Heart right ventricle (tissue), 16 donors: ENCODE measurements at regions not wholly inside any gene's neighbourhood (a gene's known extent, or its start where the extent isn't known, plus 50 kb on each side); places are given as distances from the start of the nearest gene placed in this dataset.

ENCODE experiments used
- ATAC-seq, 8 donors: fragments of 200-7000 bp; cut with Tn5 transposase; one replicate each; pipeline ENCODE4 v1.9.1; 2020; ENCODE audit warnings: mild to moderate bottlenecking in 8 of 8, moderate library complexity in 8 of 8, moderate number of reproducible peaks in 1 of 8
- DNase-seq, 2 donors: peaks; one replicate each; pipeline ENCODE4 v3.0.0-alpha.2; 2020
- H3K27ac ChIP-seq, 10 donors: fragments of 200-600 bp; sonication (generic) in 2 of 10; one replicate each; pipeline versions ENCODE4 v1.5.0 to v1.8.0; 2020 to 2022; ENCODE audit warnings: mild to moderate bottlenecking in 3 of 10
- H3K27me3 ChIP-seq, 7 donors: fragments of 200-600 bp; one replicate each; pipeline ENCODE4 v1.8.0; 2021 to 2022; ENCODE audit warnings: mild to moderate bottlenecking in 2 of 7
- H3K36me3 ChIP-seq, 9 donors: fragments of 200-600 bp; sonication (generic) in 1 of 9; one replicate each; pipeline versions ENCODE4 v1.5.0 to v1.8.0; 2020 to 2022; ENCODE audit warnings: mild to moderate bottlenecking in 2 of 9
- H3K4me1 ChIP-seq, 9 donors: fragments of 200-600 bp; sonication (generic) in 1 of 9; one replicate each; pipeline versions ENCODE4 v1.5.0 to v1.8.0; 2020 to 2022; ENCODE audit warnings: mild to moderate bottlenecking in 4 of 9
- H3K4me3 ChIP-seq, 10 donors: fragments of 200-600 bp; sonication (generic) in 2 of 10; one replicate each; pipeline versions ENCODE4 v1.5.0 to v1.8.0; 2020 to 2022; ENCODE audit warnings: mild to moderate bottlenecking in 7 of 10, moderate library complexity in 2 of 10
- H3K9me3 ChIP-seq, 11 donors: fragments of 200-600 bp in 10 of 11; sonication (generic) in 2 of 11; one replicate each; pipeline versions ENCODE4 v1.5.0 to v1.8.0; 2013 to 2022; ENCODE audit warnings: mild to moderate bottlenecking in 2 of 11, control low read depth in 1 of 11, moderate library complexity in 1 of 11
- WGBS, 2 donors: extraction: QIAGEN DNeasy Blood & Tissue Kit; methylation state at CpG; one replicate each; pipeline ENCODE4 v1.1.7; 2013; ENCODE audit warnings: inconsistent platforms in 1 of 2; 5-methylcytosine and 5-hydroxymethylcytosine counted together
- intact Hi-C, 10 donors: fragments of 100-400 bp; cut with DNase I; formaldehyde crosslinking; loops; one replicate each; pipeline versions ENCODE4 v1.11.1 to v1.14.2; 2022
- TF ChIP-seq, protein P1 (sequence below), 9 donors: fragments of 200-600 bp; sonication (generic) in 2 of 9; IDR thresholded peaks; one replicate each; pipeline versions ENCODE4 v1.5.0 to v1.8.0; 2021 to 2022; ENCODE audit warnings: antibody characterized with exemption in 9 of 9, mild to moderate bottlenecking in 5 of 9, moderate library complexity in 1 of 9
- donor health status: Arrhythmogenic right ventricular cardiomyopathy.
- donor health status: ischemic (EF 13 %, LVEDD 7.1; RV severe dilation, severe dysfunction).
- donor health status: healthy with polysubstance abuse.
- donor health status: DM: no; HTN: yes; CAD: no.
- donor health status: DM: no; HTN: no; CAD: no.
- donor health status: ischemic (EF 25% LVEDD 6.9; RV normal size, moderate dysfunction).
- donor health status: ischemic (EF 25% LVEDD 5.7; RV mildly dilated, moderate dysfunction).
- donor health status: healthy.
- donor health status: DM: yes; HTN: yes; CAD: no.
- donor health status: Ischemic cardiomyopathy.
- donor health status: ischemic (EF 35%, LVEDD 5.7; RV mildly dilated, moderate dysfunction).
- donor health status: nonischemic (EF 11% LVEDD 7.7; RV severe dilation, severe dysfunction).
- donor health status: DM: yes; HTN: yes; CAD: no.
- donor health status: PGD.
- donor health status: ischemic (EF 29% LVEDD 5.4; RV normal size, mild dysfunction).
- donor health status: nonischemic (EF 23%, LVEDD 6.1; RV moderate dilation, normal function).

- Histone ChIP-seq H3K4me3 (no peak overlapping the region), H3K4me1 (no peaks in the 10 kb centered on the region), H3K27ac (no peak overlapping the region), H3K27me3 (no peaks in the 10 kb centered on the region), H3K36me3 (no peaks in the 10 kb centered on the region), H3K9me3 (peaks cover 0 to 17% (median 0%) of the 10 kb centered on the region in 11 donors)
- WGBS, 2 donors, result 72 to 79% methylated on average over 3 of the region's 3 CpGs
- DNase-seq (no peak), ATAC-seq (no peak)
- TF ChIP-seq, protein P1, sequence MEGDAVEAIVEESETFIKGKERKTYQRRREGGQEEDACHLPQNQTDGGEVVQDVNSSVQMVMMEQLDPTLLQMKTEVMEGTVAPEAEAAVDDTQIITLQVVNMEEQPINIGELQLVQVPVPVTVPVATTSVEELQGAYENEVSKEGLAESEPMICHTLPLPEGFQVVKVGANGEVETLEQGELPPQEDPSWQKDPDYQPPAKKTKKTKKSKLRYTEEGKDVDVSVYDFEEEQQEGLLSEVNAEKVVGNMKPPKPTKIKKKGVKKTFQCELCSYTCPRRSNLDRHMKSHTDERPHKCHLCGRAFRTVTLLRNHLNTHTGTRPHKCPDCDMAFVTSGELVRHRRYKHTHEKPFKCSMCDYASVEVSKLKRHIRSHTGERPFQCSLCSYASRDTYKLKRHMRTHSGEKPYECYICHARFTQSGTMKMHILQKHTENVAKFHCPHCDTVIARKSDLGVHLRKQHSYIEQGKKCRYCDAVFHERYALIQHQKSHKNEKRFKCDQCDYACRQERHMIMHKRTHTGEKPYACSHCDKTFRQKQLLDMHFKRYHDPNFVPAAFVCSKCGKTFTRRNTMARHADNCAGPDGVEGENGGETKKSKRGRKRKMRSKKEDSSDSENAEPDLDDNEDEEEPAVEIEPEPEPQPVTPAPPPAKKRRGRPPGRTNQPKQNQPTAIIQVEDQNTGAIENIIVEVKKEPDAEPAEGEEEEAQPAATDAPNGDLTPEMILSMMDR (IDR thresholded peaks at IDR 0.05), result no peak
- intact Hi-C loops, result no loop called here
Measured at GRCh38 chr18:75879196-75879595, 451.7 kb upstream of the SMIM21 start.

GRCh38 chr18:75875559-75875958 is 448.1 kb upstream of the SMIM21 start:
- peak in 1 of 8 donors; percentile 31 for ATAC-seq
- TF ChIP-seq, protein P1 (IDR thresholded peaks at IDR 0.05), result no peak

GRCh38 chr18:75874401-75875089 is 447.0 kb upstream of the SMIM21 start:
- no peaks in the 10 kb centered on the region for H3K27me3 ChIP-seq
- H3K4me1 ChIP-seq, result no peaks in the 10 kb centered on the region
- H3K36me3 ChIP-seq, result no peaks in the 10 kb centered on the region
- H3K27ac ChIP-seq, result no peak overlapping the region
- TF ChIP-seq, protein P1 (IDR thresholded peaks at IDR 0.05), result no peak
- intact Hi-C loops, result no loop called here
- no peak for ATAC-seq
- peaks cover 0 to 17% (median 0%) of the 10 kb centered on the region in 11 donors for H3K9me3 ChIP-seq
- H3K4me3 ChIP-seq, result no peak overlapping the region
- 39 to 40% methylated on average over 11 of the region's 11 CpGs for WGBS, 2 donors
- DNase-seq, result no peak

More at GRCh38 chr18:75875559-75875958, 448.1 kb upstream of the SMIM21 start:
- Histone ChIP-seq H3K4me3 (no peak overlapping the region), H3K27me3 (no peaks in the 10 kb centered on the region), H3K27ac (no peak overlapping the region), H3K9me3 (peaks cover 0 to 17% (median 0%) of the 10 kb centered on the region in 11 donors), H3K4me1 (no peaks in the 10 kb centered on the region), H3K36me3 (no peaks in the 10 kb centered on the region)
- DNase-seq, result no peak
- intact Hi-C loops, result no loop called here
- 80 to 86% methylated on average over 10 of the region's 10 CpGs for WGBS, 2 donors

DNA sequence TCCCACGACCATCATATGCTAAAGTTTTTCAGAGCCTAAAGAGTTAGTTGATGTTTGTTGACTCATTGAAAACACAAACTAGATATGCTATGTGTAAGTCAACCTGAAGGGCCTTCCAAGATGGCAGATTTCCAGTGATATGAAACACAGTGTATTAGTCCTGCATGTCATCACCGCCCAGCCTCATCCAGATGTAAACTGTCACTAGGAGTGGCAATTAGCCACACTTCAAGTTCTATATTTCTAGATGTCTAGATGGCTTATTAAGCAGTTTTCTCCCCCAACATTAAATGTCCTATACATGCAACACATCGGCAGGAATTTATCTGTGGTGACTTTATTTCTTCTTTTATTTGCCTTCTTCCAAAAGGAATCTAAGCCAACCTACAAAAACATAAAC is 444.1 kb upstream of the SMIM21 start:
- 62 to 65% methylated on average over 3 of the region's 3 CpGs for WGBS, 2 donors
- H3K36me3 ChIP-seq, result no peaks in the 10 kb centered on the region
- H3K4me3 ChIP-seq, result no peak overlapping the region
- DNase-seq (no peak), ATAC-seq (no peak)
- peaks cover 0 to under 1% (median 0%) of the 10 kb centered on the region in 11 donors for H3K9me3 ChIP-seq
- TF ChIP-seq, protein P1 (IDR thresholded peaks at IDR 0.05), result no peak
- no peaks in the 10 kb centered on the region for H3K27me3 ChIP-seq
- H3K4me1 ChIP-seq, result no peaks in the 10 kb centered on the region
- intact Hi-C loops, result no loop called here
- H3K27ac ChIP-seq, result no peak overlapping the region
